H1 (cell line): ENCODE measurements at regions not wholly inside any gene's neighbourhood (a gene's known extent, or its start where the extent isn't known, plus 50 kb on each side); places are given as distances from the start of the nearest gene placed in this dataset.

Experiments used
- CTCF ChIA-PET: fragments of 300-600 bp; sonication (Branson Sonifier 250); formaldehyde crosslinking; loops from one replicate; lab custom pipeline; 2021; ENCODE audit not compliant: partially characterized antibody; lab: Charles Lee
- POLR2A ChIA-PET: fragments of 300-600 bp; sonication (Branson Sonifier 250); formaldehyde crosslinking; loops from one replicate; lab custom pipeline; 2021; ENCODE audit warnings: inconsistent platforms; ENCODE audit not compliant: partially characterized antibody; lab: Charles Lee
- DNase-seq, 2 experiments: peaks; one replicate each; pipeline versions ENCODE4 v3.0.0 to v3.0.0-alpha.2; 2010 to 2022; ENCODE audit warnings: low spot score in 2 of 2, low read depth in 1 of 2, mixed read lengths in 1 of 2
- FAIRE-seq: peaks from 2 replicates; lab custom pipeline; 2011; peaks lifted over from hg19 to GRCh38; lab: Jason Lieb, UNC
- H2AFZ ChIP-seq: 2 replicates; pipeline ENCODE4 v1.8.1; 2012; ENCODE audit warnings: low read length, inconsistent platforms
- H2AK5ac ChIP-seq: 2 replicates; pipeline ENCODE4 v1.6.1; 2013; ENCODE audit warnings: low read depth, low read length
- H2BK120ac ChIP-seq: replicated peaks from 2 replicates; pipeline ENCODE3; 2013; ENCODE audit warnings: low read depth, low read length, inconsistent platforms
- H2BK12ac ChIP-seq: 2 replicates; pipeline ENCODE4 v1.6.1; 2013; ENCODE audit warnings: low read depth, low read length
- H2BK15ac ChIP-seq: 2 replicates; pipeline ENCODE4 v1.6.1; 2013; ENCODE audit warnings: low read length
- H2BK20ac ChIP-seq: 2 replicates; pipeline ENCODE4 v1.6.1; 2013; ENCODE audit warnings: low read length
- H2BK5ac ChIP-seq: 2 replicates; pipeline ENCODE4 v1.6.1; 2013; ENCODE audit warnings: low read depth, low read length
- H3K14ac ChIP-seq: 2 replicates; pipeline ENCODE4 v1.6.1; 2013; ENCODE audit warnings: inconsistent platforms; ENCODE audit not compliant: insufficient read length
- H3K18ac ChIP-seq: 2 replicates; pipeline ENCODE4 v1.6.1; 2013; ENCODE audit warnings: low read length; ENCODE audit errors: extremely low read depth
- H3K23ac ChIP-seq: 2 replicates; pipeline ENCODE4 v1.6.1; 2013; ENCODE audit warnings: inconsistent platforms; ENCODE audit not compliant: insufficient read length
- H3K23me2 ChIP-seq: 2 replicates; pipeline ENCODE4 v1.6.1; 2013; ENCODE audit warnings: low read depth, low read length
- H3K27ac ChIP-seq: 2 replicates; pipeline ENCODE4 v1.6.1; 2011; ENCODE audit warnings: low read depth, low read length, inconsistent platforms
- H3K27me3 ChIP-seq, 4 experiments: replicated peaks in 1 of 4; 1 replicate in 1 of 4; 2 replicates in 3 of 4; pipeline versions ENCODE4 v1.6.1 to v1.8.1; 2011 to 2013; ENCODE audit warnings: low read length in 3 of 4, mild to moderate bottlenecking in 3 of 4, inconsistent platforms in 2 of 4, mixed read lengths in 2 of 4, moderate library complexity in 1 of 4; ENCODE audit not compliant: control insufficient read depth in 3 of 4, insufficient read depth in 3 of 4; ENCODE audit errors: extremely low read depth in 1 of 4
- H3K36me3 ChIP-seq, 4 experiments: 2 replicates each; pipeline versions ENCODE4 v1.6.1 to v1.8.1; 2011 to 2013; ENCODE audit warnings: mild to moderate bottlenecking in 4 of 4, low read length in 3 of 4, moderate library complexity in 2 of 4, control low read depth in 1 of 4, inconsistent platforms in 1 of 4; ENCODE audit not compliant: insufficient read depth in 4 of 4, control insufficient read depth in 2 of 4
- H3K4ac ChIP-seq: replicated peaks from 2 replicates; pipeline ENCODE3; 2013; ENCODE audit warnings: low read length, low read depth, mixed read lengths, inconsistent platforms; ENCODE audit not compliant: insufficient read length
- H3K4me1 ChIP-seq, 4 experiments: replicated peaks in 1 of 4; 1 replicate in 1 of 4; 2 replicates in 3 of 4; pipeline versions ENCODE4 v1.6.1 to v1.8.1; 2011 to 2013; ENCODE audit warnings: low read length in 3 of 4, inconsistent platforms in 2 of 4, mixed read lengths in 1 of 4; ENCODE audit not compliant: insufficient read depth in 4 of 4, control insufficient read depth in 3 of 4
- H3K4me2 ChIP-seq, 2 experiments: 2 replicates each; pipeline versions ENCODE4 v1.6.1 to v1.8.1; 2011 to 2013; ENCODE audit warnings: low read depth in 2 of 2, low read length in 2 of 2, control low read depth in 1 of 2, inconsistent platforms in 1 of 2, mild to moderate bottlenecking in 1 of 2; ENCODE audit not compliant: insufficient read depth in 1 of 2
- H3K4me3 ChIP-seq, 4 experiments: fragments of 200-600, 300-600 bp in 1 of 4; sonication (generic), shearing (Covaris generic), sonication (Bioruptor Twin) in 1 of 4; 2 replicates each; pipeline versions ENCODE4 v1.5.1 to v1.8.1; 2011 to 2016; ENCODE audit warnings: low read length in 4 of 4, low read depth in 3 of 4, control low read depth in 2 of 4, inconsistent platforms in 2 of 4, mild to moderate bottlenecking in 2 of 4, mixed read lengths in 1 of 4, moderate library complexity in 1 of 4; ENCODE audit not compliant: insufficient read depth in 2 of 4; ENCODE audit errors: extremely low read depth in 1 of 4
- H3K56ac ChIP-seq: replicated peaks from 2 replicates; pipeline ENCODE3; 2013; ENCODE audit warnings: low read depth, mild to moderate bottlenecking, mixed read lengths, low read length, inconsistent platforms; ENCODE audit not compliant: insufficient read length
- H3K79me1 ChIP-seq: 2 replicates; pipeline ENCODE4 v1.6.1; 2013; ENCODE audit warnings: low read depth, low read length, control low read depth
- H3K79me2 ChIP-seq, 2 experiments: 2 replicates each; pipeline versions ENCODE4 v1.6.1 to v1.8.1; 2012 to 2013; ENCODE audit warnings: low read length in 2 of 2, mild to moderate bottlenecking in 2 of 2, inconsistent platforms in 1 of 2; ENCODE audit not compliant: insufficient read depth in 2 of 2, control insufficient read depth in 1 of 2
- H3K9ac ChIP-seq, 4 experiments: replicated peaks in 1 of 4; 1 replicate in 1 of 4; 2 replicates in 3 of 4; pipeline versions ENCODE4 v1.6.1 to v1.8.1; 2011 to 2013; ENCODE audit warnings: low read depth in 3 of 4, low read length in 3 of 4, control low read depth in 2 of 4, mild to moderate bottlenecking in 2 of 4, moderate library complexity in 2 of 4, inconsistent platforms in 1 of 4; ENCODE audit errors: extremely low read depth in 1 of 4
- H3K9me3 ChIP-seq, 2 experiments: 2 replicates each; pipeline versions ENCODE4 v1.6.1 to v1.8.1; 2012 to 2013; ENCODE audit warnings: mild to moderate bottlenecking in 2 of 2, moderate library complexity in 2 of 2, control low read depth in 1 of 2, inconsistent platforms in 1 of 2, low read depth in 1 of 2, low read length in 1 of 2, mixed read lengths in 1 of 2; ENCODE audit not compliant: insufficient read depth in 2 of 2
- H4K20me1 ChIP-seq, 2 experiments: replicated peaks in 1 of 2; 2 replicates each; pipeline versions ENCODE3 to v1.8.1; 2011 to 2013; ENCODE audit warnings: inconsistent platforms in 2 of 2, low read length in 2 of 2, mild to moderate bottlenecking in 1 of 2; ENCODE audit not compliant: insufficient read depth in 2 of 2, control insufficient read depth in 1 of 2
- H4K5ac ChIP-seq: 2 replicates; pipeline ENCODE4 v1.6.1; 2013; ENCODE audit warnings: low read length, low read depth, mixed read lengths, inconsistent platforms; ENCODE audit not compliant: insufficient read length
- H4K8ac ChIP-seq: 2 replicates; pipeline ENCODE4 v1.8.0; 2013; ENCODE audit warnings: mild to moderate bottlenecking, moderate library complexity, low read length, inconsistent platforms; ENCODE audit not compliant: insufficient read depth; ENCODE audit errors: extremely low read depth
- H4K91ac ChIP-seq: replicated peaks from 2 replicates; pipeline ENCODE3; 2013; ENCODE audit warnings: low read length, mixed read lengths, inconsistent platforms; ENCODE audit not compliant: insufficient read length
- BCL11A ChIP-seq, 2 experiments: IDR thresholded peaks; one replicate each; pipeline ENCODE4 v1.6.1; 2011; ENCODE audit warnings: low read depth in 2 of 2, low read length in 2 of 2, mild to moderate bottlenecking in 2 of 2
- CEBPB ChIP-seq: IDR thresholded peaks from 2 replicates; pipeline ENCODE4 v1.6.1; 2012; ENCODE audit warnings: low read depth, low read length
- CHD1 ChIP-seq: IDR thresholded peaks from 2 replicates; pipeline ENCODE4 v1.6.1; 2012; ENCODE audit warnings: low read depth, low read length, improper control_type of control experiment
- GTF2F1 ChIP-seq: IDR thresholded peaks from 2 replicates; pipeline ENCODE4 v1.6.1; 2012; ENCODE audit warnings: low read depth, low read length, improper control_type of control experiment, borderline replicate concordance
- KDM5A ChIP-seq: fragments of 200-600 bp; IDR thresholded peaks from 2 replicates; pipeline ENCODE4 v1.7.1; 2012; ENCODE audit warnings: mild to moderate bottlenecking, low read length, inconsistent platforms, mixed read lengths
- NRF1 ChIP-seq: IDR thresholded peaks from 2 replicates; pipeline ENCODE4 v1.6.1; 2011; ENCODE audit warnings: mild to moderate bottlenecking, low read depth, low read length, improper control_type of control experiment
- SP4 ChIP-seq: IDR thresholded peaks from 2 replicates; pipeline ENCODE4 v1.6.1; 2012; ENCODE audit warnings: low read length, inconsistent platforms
- SUZ12 ChIP-seq: fragments of 200-600 bp; sonication (generic); IDR thresholded peaks from 2 replicates; pipeline ENCODE4 v1.6.1; 2012; ENCODE audit warnings: mild to moderate bottlenecking, inconsistent platforms, low read length, moderate library complexity, mixed read lengths
- TBP ChIP-seq: IDR thresholded peaks from 2 replicates; pipeline ENCODE4 v1.6.1; 2011; ENCODE audit warnings: low read depth, low read length, improper control_type of control experiment
- TEAD4 ChIP-seq: IDR thresholded peaks from 2 replicates; pipeline ENCODE4 v1.6.1; 2012; ENCODE audit warnings: low read depth, low read length, inconsistent platforms, mixed read lengths
- WGBS, 2 experiments: shearing (Covaris generic) in 1 of 2; methylation state at CpG; one replicate each; pipeline versions ENCODE4 v1.1.6 to v1.1.7; 2013 to 2015; ENCODE audit warnings: low lambda C conversion rate in 2 of 2, mixed read lengths in 2 of 2, inconsistent platforms in 1 of 2, low coverage in 1 of 2, missing lambda C conversion rate in 1 of 2; ENCODE audit not compliant: insufficient replicate concordance in 2 of 2, insufficient coverage in 1 of 2, insufficient read length in 1 of 2; ENCODE audit errors: extremely low coverage in 1 of 2, missing lambda C conversion rate in 1 of 2; 5-methylcytosine and 5-hydroxymethylcytosine counted together
- TF ChIP-seq, protein P1 (sequence below): IDR thresholded peaks from 2 replicates; pipeline ENCODE4 v1.6.1; 2011; ENCODE audit warnings: low read length, improper control_type of control experiment
- TF ChIP-seq, protein P2 (sequence below): IDR thresholded peaks from 2 replicates; pipeline ENCODE4 v1.6.1; 2012; ENCODE audit warnings: inconsistent platforms
- TF ChIP-seq, protein P3 (sequence below): IDR thresholded peaks from 2 replicates; pipeline ENCODE4 v1.6.1; 2012; ENCODE audit warnings: low read length, inconsistent platforms

DNA sequence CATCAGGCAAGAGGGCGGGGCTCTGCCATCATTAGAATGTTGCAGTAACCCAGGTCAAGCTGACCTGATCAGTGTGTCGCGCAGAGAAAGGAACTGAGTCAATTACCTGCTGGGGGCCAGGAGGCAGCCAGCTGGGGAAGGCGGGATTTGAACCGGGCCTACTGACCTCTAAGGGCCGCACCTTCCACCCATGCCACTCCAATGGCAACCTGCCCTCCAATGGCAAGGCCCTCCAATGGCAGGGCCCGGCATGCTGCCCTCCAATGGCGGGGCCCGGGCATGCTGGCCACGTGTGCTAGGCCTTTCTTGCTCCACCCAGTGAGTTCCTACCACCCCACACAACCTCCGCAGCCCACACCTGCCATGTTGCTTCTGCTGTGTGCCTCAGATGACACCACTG, 407.6 kb downstream of the CTTN start:
- Histone ChIP-seq H4K20me1 (peaks cover 0 to 3% of the 10 kb centered on the region in 2 experiments), H4K91ac (no peak overlapping the region), H2AFZ (no peak overlapping the region), H3K27ac (no peak overlapping the region), H3K23me2 (peaks cover 3% of the 10 kb centered on the region; the same call in 1 of the 2 replicates), H4K5ac (no peak overlapping the region), H3K9ac (no peak overlapping the region), H3K23ac (no peak overlapping the region), H4K8ac (no peak overlapping the region), H3K14ac (no peak overlapping the region), H3K4me2 (no peak overlapping the region), H3K27me3 (no peaks in the 10 kb centered on the region), H3K4me1 (no peaks in the 10 kb centered on the region), H3K4ac (no peak overlapping the region), H3K4me3 (no peak overlapping the region), H2BK15ac (no peak overlapping the region), H2BK20ac (no peak overlapping the region), H3K36me3 (peaks cover 0 to 6% (median 3%) of the 10 kb centered on the region in 4 experiments; a peak in 3 of 8 replicates), H3K79me2 (no peaks in the 10 kb centered on the region), H3K9me3 (no peaks in the 10 kb centered on the region), H2BK120ac (no peak overlapping the region), H3K56ac (no peak overlapping the region), H3K18ac (no peak overlapping the region), H2BK5ac (no peak overlapping the region), H2AK5ac (no peak overlapping the region), H2BK12ac (no peak overlapping the region), H3K79me1 (no peaks in the 10 kb centered on the region)
- ChIA-PET POLR2A (no interaction called here), CTCF (interaction anchor here (0.8 to 4.5 kb wide), 7 partner anchors 9 to 275 kb away, joined by 3 to 21 read pairs (median 5); no protein-coding TSS in a partner anchor)
- no peak for FAIRE-seq
- WGBS, 2 experiments = 87% methylated on average over 11 of the region's 11 CpGs; no CpG with 5 or more reads in 1 of the 2 experiments
- DNase-seq = no peak
- TF ChIP-seq NRF1 (no peak), CEBPB (no peak), TBP (no peak), KDM5A (no peak), SUZ12 (no peak), GTF2F1 (no peak), BCL11A (IDR thresholded peaks at IDR 0.05; ENCODE audit: low read depth in 2 of 2, low read length in 2 of 2) (no peak), CHD1 (no peak), SP4 (no peak), TEAD4 (no peak)
- TF ChIP-seq, protein P1, sequence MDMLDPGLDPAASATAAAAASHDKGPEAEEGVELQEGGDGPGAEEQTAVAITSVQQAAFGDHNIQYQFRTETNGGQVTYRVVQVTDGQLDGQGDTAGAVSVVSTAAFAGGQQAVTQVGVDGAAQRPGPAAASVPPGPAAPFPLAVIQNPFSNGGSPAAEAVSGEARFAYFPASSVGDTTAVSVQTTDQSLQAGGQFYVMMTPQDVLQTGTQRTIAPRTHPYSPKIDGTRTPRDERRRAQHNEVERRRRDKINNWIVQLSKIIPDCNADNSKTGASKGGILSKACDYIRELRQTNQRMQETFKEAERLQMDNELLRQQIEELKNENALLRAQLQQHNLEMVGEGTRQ = no peak
- TF ChIP-seq, protein P2, sequence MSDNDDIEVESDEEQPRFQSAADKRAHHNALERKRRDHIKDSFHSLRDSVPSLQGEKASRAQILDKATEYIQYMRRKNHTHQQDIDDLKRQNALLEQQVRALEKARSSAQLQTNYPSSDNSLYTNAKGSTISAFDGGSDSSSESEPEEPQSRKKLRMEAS = no peak
- TF ChIP-seq, protein P3, sequence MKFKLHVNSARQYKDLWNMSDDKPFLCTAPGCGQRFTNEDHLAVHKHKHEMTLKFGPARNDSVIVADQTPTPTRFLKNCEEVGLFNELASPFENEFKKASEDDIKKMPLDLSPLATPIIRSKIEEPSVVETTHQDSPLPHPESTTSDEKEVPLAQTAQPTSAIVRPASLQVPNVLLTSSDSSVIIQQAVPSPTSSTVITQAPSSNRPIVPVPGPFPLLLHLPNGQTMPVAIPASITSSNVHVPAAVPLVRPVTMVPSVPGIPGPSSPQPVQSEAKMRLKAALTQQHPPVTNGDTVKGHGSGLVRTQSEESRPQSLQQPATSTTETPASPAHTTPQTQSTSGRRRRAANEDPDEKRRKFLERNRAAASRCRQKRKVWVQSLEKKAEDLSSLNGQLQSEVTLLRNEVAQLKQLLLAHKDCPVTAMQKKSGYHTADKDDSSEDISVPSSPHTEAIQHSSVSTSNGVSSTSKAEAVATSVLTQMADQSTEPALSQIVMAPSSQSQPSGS = no peak
